GM12891 (cell line): ENCODE measurements at regions not wholly inside any gene's neighbourhood (a gene's known extent, or its start where the extent isn't known, plus 50 kb on each side); places are given as distances from the start of the nearest gene placed in this dataset.

Experiments used
- POLR2A ChIP-seq: IDR thresholded peaks from 2 replicates; pipeline ENCODE4 v1.6.1; 2011; ENCODE audit warnings: low read depth, low read length, control low read depth
- POLR2AphosphoS5 ChIP-seq: IDR thresholded peaks from 2 replicates; pipeline ENCODE4 v1.6.1; 2011; ENCODE audit warnings: low read depth, low read length, control low read depth
- POU2F2 ChIP-seq: IDR thresholded peaks from 2 replicates; pipeline ENCODE4 v1.6.1; 2011; ENCODE audit warnings: low read depth, mild to moderate bottlenecking, control low read depth, low read length, moderate library complexity
- TAF1 ChIP-seq: IDR thresholded peaks from 2 replicates; pipeline ENCODE4 v1.6.1; 2011; ENCODE audit warnings: low read depth, low read length, control low read depth

GRCh38 chr4:55725057-55725456 lies 89.0 kb upstream of the NMU start:
- no peak for TF ChIP-seq POLR2A
- no peak for TF ChIP-seq POLR2AphosphoS5
- TF ChIP-seq TAF1 = no peak
- TF ChIP-seq POU2F2 = no peak
